HG02970 (cell line): ENCODE measurements at regions not wholly inside any gene's neighbourhood (a gene's known extent, or its start where the extent isn't known, plus 50 kb on each side); places are given as distances from the start of the nearest gene placed in this dataset.

Source experiments
- ATAC-seq: cut with Tn5 transposase; IDR thresholded peaks from one replicate; pipeline ENCODE4 v1.9.1; 2021; ENCODE audit warnings: mild to moderate bottlenecking, moderate library complexity, moderate number of reproducible peaks; ENCODE audit not compliant: unreplicated experiment, low FRiP score

DNA sequence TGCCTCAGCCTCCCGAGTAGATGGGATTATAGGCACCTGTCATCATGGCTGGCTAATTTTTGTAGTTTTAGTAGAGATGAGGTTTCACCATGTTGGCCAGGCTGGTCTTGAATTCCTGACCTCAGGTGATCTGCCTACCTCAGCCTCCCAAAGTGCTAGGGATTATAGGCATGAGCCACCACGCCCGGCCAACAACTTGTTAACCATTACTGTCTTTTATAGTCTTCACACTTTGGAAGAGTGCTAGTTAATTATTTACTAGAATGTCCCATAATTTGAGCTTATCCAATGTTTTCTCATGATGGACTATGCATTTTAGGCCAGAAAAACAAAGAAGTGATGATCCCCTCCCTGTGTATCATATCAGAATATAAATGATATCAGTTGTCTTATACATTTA, 288.6 kb upstream of the CBLB start:
- no peak for ATAC-seq

DNA sequence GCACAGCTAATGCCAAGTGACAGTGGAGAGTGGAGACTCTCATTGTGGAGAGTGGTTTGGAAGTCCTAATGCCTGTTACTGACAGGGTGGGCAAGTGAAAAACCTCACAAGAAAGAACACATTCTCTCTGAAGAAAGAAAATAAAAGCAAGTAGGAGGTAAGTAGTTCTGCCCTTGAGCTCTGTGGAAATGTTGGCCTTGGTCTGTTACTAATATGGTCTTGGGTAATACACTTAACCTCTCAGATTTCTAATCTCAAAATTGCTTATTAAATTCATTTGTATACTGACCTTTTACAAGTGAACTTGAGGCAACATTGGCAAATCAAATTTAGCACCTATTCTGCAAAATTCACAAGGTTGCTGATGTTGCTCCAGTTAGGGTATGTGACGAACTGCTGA, 291.6 kb upstream of the CBLB start:
- no peak for ATAC-seq

DNA sequence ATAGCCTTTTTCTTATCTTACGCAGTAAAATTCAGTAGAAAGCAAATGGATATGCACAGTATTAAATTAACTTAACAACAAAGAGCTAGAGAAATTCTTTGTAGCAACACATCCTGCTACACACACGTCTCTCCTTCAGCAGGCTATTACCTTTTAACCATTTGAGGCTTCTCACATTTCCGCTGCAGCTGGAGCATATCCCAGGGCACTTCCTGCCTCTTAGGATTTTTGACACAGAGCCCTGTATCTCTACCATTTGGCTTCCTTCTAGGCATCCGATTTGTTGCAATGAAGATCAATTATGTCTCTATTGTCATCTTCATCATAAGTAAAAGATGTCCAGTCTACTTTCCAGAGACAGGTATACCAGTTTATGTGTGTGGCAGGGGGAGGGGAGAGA, 292.4 kb upstream of the CBLB start:
- no peak for ATAC-seq

GRCh38 chr3:106167728-106168127, 298.9 kb upstream of the CBLB start:
- no peak for ATAC-seq

DNA sequence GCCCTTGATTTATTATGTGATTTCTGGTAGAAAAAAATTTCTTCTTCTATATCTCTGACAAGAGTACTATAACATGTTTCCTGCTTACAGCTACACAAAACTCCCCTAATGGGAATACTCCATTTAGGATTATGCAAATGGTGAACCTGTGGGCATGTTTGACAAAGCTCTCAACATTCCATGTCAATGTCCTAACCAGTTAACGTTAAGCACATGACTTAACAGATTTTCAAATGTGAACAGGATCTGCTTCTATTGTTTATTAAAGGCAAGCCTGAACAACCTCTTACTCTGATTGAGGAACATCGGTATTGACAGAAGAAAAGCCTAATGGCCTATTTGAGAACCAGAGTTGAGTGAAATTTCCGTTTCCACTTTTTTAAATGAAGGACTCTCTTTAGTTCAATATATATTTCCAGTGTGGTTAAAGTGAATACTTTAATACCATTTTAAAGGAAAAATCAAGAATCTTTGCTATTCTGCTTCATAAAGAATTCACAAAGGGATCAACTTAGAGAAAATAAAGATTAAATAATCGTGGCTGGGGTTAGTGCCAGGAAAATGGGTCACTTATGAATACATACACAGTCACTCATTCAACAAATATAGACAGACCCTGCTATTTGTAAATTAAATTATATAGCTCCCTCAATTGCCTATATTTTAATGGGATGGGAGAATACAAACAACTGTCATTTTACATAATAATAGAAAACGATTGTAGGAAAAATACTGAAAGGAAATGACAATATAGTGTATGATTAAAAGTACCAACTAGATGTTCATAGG, 300.3 kb upstream of the CBLB start:
- ATAC-seq, result no peak

DNA sequence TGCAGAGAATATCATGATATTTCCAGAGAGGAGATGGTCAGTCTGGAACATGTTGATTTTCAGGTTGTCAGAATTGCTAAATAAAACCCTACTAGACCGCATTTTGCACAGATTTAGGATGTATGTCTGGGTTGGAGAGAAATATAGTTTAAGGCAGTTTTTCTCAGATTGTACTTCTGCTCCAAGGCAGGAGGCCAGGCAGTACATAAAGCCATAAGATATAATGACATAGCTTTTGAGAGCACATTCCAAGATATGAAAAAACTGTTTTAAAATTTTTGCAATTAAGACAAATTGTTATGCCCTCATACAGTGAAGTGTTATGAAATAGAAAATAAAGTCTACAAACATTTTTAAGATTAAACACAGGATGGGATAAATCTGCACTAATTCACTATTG, 301.8 kb upstream of the CBLB start:
- ATAC-seq, result no peak

DNA sequence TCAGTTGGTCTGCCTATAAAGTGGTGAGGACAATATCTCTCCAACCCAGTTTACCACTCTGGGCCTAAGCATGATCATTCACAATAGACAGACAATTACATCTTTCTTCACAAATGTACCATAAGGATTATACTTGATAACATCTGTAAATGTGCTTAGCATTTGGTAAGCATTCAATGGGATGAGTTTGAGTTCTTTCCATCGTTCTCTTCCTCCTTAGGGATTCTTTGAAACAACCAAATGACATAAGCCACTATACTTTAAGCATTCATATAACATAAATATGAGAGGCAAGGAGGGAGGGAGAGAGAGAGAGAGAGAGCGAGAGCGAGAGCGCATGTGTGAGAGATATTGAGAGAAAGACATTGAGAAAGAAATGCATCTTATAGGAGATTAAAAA, 303.3 kb upstream of the CBLB start:
- no peak for ATAC-seq

DNA sequence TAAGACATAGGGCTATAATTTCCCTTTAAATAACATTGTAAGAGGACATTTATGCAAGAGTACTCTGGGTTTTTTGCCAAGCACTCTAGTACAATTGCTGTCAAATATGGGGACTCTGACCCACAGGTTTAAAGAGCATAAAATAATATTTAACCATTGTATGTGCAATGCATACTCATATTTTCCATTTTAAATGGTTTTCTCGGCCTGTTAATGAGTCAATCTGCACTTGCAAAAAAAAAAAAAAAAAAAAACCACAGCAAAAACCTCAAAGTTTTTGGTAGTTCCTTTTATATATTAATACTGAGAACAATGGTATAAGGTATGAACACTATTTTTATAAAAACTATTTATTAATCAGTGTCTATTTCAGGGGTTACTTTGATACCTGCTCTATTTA, 304.0 kb upstream of the CBLB start:
- ATAC-seq, result peak; percentile 52

GRCh38 chr3:106175276-106175675, 306.5 kb upstream of the CBLB start:
- ATAC-seq, result no peak

DNA sequence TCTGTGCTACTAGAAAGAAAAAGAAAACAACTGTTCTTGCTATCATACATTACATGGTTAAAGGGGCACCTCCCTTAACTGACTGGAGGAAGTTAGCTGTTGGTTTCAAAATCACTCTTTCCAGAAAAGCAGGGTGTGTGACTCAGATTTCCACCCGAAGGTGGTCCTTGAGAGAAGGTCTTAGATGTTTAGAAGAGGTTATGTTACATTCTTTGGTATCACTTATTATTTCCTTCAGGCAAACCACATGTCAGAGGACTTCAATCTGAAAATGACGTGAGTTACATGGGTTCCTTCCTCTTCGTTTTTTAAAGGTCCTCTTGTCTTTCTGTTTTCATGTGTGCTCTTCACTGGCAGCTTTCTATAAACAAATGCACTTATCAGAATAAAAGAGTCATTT, 307.9 kb upstream of the CBLB start:
- ATAC-seq, result peak; percentile 73

GRCh38 chr3:106182950-106183511, 314.2 kb upstream of the CBLB start:
- ATAC-seq, result no peak

GRCh38 chr3:106183762-106184391, 315.1 kb upstream of the CBLB start:
- ATAC-seq, result no peak

- peak; percentile 84 for ATAC-seq
These were observed 316.0 kb upstream of the CBLB start for GRCh38 chr3:106184540-106185457.

- no peak for ATAC-seq
These were observed 317.1 kb upstream of the CBLB start for GRCh38 chr3:106185949-106186348.

- no peak for ATAC-seq
These were observed 321.5 kb upstream of the CBLB start for GRCh38 chr3:106190296-106190695.

DNA sequence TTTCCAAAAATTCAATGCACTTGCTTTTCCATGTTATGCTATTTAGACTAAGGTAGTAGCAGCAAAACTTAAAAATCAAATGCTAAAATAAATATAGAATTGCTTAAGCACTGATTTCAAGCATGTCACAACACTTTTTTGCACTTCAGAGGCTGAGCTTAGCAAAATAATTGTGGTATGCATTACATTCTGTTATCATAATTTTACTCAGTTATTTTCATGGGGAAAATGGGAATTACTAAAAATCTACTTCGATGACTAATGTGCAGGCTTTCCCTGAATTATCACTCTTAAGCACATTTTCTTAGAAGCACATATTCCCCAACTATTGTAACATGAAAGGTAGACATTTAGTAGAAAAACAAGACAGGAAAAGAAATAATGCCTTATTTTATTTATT, 322.4 kb upstream of the CBLB start:
- ATAC-seq, result no peak

DNA sequence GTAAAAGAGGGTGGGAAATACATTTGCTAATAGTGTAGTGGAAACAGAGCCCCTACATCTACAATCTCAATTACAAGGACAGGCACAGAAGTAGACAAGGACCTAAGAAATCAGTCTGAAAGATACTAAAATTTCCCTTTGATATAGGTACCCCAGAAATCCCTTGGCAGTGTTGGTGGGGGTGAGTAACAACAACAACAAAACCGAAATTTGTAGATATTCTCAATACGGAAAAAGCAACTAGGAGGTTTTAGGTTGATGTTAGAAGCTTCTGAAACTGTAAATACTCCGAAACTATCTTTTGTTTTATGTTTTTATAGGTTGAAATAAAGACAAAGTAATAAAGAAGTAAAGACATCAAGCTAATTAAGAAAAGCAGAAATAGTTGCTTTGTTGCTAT, 323.1 kb upstream of the CBLB start:
- ATAC-seq, result no peak

DNA sequence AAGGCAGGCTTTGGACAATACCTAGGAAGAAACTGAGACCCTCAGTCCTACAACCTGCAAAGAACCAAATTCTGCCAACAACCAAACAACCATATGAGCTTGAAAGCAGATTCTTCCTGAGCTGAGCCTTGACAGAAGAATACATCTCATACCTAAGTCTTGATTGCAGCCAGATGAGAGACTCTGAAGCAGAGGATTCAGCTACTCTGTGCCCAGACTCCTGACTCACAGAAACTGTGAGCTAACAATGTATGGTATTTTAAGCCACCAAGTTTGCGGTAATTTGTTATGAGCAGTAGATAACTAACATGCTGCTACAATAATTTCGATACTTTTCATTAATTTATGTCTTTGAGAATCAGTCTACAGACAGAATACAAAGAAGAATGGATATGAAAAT, 325.1 kb upstream of the CBLB start:
- ATAC-seq, result no peak

GRCh38 chr3:106194726-106195125, 325.9 kb upstream of the CBLB start:
- ATAC-seq, result no peak

- ATAC-seq, result no peak
These were observed 328.9 kb upstream of the CBLB start for GRCh38 chr3:106197532-106198194.
